HG02852 (cell line): ENCODE measurements at regions not wholly inside any gene's neighbourhood (a gene's known extent, or its start where the extent isn't known, plus 50 kb on each side); places are given as distances from the start of the nearest gene placed in this dataset.

ENCODE experiments used
- ATAC-seq: cut with Tn5 transposase; IDR thresholded peaks from one replicate; pipeline ENCODE4 v1.9.1; 2021; ENCODE audit warnings: mild to moderate bottlenecking, moderate library complexity; ENCODE audit not compliant: unreplicated experiment

DNA sequence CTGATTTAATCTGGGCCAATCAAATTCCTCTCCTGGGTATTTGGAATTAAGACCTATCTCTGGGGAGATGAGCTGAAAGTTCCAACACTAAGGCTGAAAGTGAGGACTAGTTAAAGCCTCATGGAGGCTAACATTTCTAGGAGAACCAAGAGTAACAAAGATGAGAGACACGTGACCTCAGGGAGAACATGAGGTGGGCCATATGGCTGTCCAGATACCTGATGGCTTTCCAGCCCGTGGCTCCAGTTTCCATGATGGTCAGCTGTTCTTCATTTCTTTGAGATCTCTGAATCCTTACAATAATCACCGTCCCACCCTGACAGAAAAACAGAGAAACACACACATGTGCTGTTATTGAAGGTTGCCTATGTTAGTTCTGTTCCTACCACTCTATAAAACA lies 66.1 kb downstream of the LEPR start:
- ATAC-seq = no peak

DNA sequence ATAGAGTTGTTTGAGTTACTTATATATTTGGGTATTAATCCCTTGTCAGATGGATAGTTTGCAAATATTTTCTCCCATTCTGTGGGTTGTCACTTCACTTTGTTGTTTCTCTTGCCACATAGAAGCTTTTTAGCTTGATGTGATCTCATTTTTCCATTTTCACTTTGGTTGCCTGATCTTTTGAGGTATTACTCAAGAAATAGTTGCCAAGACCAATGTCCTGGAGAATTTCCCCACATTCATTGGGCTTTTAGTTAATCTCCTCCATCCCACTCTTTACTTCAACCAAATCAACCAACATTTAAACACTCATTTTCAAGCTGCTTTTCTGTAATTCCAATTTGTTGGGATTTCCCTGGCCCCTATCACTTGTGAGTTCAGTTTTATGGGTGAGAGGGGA lies 69.0 kb downstream of the LEPR start:
- ATAC-seq = no peak

DNA sequence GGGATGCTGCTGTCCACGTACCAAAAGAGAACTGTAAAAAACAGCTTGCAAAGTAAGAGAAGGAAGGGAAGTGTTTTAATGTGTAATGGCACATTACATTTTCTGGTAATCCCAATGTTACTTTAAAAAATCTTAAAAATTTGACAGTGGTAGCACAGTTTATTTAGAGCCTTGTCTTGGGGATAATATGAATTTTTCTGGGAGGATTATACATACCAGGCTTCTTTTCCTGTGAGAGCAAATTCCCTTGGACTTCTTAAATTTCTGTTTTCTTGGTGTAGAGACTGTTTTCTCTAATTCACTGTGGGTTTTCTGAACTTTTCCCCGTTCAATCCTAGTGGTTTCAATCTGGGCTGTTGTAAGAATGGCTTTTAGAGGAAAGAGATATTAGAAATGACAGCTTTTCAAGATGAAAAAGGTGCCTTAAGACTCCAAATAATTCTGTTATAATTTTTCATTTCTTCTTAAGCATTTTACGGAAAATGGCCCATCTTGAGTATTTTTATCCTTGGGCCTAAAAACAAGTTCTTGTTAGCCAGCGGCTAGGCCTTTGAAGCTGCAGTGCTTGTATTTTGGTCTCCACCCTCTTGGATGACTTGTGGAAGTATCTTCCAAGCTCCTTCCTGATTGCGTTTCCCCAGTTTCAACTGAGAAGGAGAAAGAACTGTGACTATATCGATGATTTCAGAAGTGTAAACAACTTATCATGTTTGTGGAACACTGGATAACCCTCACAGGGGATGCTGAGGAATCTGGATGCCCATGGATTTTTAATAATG lies 70.0 kb downstream of the LEPR start:
- ATAC-seq = no peak

DNA sequence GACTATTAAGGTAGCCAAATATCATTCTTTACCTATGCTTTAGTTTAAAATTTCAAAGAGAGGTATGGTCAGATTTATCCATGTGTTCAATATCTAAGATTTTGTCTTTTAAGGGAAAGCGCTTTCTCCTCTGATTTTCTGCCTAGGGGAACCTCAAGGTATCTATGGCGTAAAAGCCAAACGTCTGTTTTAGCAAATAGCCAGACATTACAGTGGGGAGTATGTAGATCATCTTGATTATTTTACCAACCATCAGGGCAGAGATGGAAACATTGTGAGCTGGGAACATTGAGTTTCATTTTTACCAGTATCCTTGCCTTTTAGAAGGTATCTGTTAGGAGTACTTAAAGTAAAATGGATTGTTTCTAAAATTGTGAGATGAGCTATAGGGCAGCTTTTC lies 71.0 kb downstream of the LEPR start:
- ATAC-seq = no peak

DNA sequence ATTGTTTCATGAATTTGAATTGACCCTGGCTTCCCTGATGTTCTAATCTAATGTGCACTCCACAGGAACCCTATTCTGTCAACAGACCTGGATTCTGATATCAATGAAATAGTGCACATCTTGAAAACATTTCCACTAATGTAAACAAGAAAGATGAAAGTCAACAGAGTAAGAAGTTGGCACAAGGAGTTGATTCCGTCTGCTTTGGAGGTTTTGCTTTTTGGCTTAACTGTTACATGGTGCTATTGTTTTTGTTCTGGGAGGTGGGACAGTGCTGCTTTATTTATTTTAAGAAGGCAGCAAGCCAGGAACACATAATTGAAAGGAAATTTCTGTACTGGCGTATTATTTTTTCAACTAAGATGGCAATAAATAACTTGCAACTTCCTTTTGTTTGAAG lies 73.3 kb downstream of the LEPR start:
- ATAC-seq = no peak

DNA sequence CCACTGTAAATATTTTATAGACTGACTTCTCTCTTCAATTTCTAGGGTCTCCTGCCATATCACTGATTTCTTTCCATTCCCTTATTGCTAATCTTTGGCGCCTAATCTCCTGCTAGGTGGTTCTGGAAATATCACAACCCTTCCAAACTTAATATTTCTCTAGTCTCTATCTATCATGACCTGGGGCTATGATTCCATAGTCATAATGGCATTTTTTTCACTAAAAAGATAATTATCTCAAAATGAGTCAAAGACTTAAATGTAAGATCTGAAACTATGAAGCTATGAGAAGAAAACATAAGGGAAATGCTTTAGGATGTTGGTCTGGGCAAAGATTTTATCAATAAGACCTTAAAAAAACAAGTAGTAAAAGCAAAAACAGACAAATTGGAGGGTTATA lies 74.2 kb downstream of the LEPR start:
- ATAC-seq = no peak

DNA sequence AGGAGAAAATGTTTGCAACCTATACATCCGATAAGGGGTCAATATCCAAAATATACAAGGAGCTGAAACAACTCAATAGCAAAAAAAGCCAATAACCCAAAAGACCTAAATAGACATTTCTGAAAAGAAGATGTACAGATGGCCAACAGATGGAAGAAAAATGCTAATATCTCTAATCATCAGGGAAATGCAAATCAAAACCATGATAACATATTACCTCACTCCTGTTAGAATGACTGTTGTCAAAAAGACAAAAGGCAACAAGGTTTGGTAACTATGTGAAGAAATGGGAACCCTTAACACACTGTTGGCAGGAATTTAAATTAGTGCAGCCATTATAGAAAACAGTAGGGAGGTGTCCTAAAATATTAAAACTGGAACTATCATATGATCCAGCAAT lies 74.7 kb downstream of the LEPR start:
- ATAC-seq = no peak

DNA sequence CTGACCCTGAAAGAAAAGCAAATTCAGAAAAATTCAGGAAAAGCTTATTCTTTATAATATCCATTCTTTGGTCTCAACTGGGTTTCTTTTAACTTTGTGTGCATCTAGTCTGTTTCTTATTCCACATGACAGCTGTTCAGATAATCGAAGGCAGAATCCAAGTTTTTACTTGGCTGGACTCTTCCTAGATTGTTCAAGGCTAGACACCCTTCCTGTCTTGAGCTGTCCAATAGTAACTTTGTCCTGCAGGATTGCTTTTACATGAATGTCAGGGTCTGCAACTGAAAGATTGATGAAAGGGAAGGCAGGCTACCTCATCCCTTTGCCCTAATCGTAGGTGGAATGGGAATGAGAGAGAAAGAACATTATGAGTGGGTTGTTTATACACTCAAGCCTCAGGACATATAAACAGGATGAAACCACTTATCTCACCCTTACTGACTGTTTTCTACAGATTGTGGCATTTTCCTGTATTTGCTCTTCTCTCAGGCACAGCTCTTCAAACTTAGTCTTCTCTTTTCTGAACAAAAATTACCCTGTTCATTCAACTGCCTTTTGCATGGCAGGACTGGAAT lies 76.9 kb downstream of the LEPR start:
- no peak for ATAC-seq

DNA sequence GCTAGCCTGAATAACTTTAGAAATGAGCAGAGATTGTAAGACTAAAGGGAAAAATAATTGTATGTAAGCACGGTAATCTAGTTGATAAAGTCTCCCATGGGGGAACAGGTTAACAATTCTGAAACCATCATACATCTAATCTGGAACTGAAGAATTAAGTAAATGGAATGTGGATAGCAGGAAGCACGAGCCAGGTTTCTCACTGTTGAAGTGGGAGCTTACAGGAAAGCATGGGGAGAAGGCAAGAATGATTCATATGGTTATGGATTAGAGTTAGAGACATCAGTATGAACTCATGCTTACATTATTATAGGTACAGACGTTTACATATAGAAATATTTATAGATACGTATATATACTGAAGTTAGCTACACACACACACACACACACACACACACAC lies 83.0 kb downstream of the LEPR start:
- no peak for ATAC-seq

DNA sequence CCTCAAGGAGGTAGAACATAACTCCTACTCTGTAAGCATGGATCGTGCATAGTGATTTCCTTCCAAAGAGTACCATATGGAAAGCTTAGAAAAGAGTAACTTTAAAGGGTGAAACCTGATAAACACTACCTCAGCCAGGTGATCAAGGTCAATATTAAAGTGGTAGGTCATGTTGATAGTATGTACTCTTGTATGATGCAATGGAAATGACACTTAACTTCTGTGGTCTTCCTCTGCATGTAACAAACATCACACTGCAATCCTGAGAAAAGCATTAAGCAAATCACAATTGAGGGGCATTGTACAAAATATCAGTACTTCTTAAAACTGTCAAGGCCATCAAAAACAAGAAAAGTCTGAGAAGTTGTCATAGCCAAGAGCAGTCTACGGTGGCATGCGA lies 83.8 kb downstream of the LEPR start:
- ATAC-seq = no peak

DNA sequence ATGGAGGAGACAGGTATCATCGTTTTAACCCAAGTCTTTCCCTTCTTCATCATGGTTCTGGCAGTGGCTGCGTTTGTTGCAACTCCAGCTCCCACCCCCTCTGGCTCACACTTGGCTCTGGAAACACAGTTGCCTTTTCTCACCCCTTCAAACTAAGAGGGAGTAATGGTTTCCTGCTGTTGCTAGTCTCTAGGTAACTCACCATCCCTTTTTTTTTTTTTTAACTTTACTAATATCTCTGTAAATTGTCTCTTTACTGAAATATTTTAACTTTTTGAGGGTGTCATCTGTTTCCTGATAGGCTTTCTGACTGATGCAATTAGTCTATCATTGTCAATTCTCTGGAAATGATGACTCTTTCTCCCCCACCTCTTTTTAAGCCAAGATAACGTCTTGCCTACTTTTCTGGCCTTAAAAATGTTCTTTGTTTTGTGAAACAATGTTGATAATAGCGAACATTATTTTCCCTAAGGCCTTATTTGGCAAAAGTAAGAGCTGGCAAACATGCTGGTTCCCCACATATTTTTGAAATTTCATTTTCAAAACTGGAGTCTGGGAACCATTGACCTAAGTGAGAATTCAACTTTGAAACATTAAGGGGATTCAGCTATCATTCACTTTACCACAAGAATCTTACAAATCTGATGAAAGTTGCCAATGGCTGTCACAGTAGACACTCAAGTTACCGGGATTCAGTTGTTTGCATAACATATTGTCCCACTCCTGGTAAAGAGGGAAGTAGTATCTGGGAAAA lies 85.3 kb downstream of the LEPR start:
- ATAC-seq = no peak

DNA sequence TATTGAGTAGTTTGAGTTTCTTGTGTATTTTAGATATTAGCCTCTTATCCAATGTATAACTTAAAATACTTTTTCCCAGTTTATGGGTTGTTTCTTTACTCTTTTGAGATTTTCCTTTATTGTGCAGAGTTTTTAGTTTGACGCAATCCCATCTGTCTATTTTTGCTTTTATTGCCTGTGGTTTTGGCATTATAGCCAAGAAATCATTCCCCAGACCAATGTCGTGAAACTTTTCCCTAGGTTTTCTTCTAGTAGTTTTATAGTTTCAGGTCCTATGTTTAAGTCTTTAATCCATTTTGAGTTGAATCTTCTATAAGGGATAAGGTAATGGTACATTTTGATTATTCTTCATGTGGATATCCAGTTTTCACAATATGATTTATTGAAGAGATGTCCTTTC lies 87.6 kb downstream of the LEPR start:
- no peak for ATAC-seq

DNA sequence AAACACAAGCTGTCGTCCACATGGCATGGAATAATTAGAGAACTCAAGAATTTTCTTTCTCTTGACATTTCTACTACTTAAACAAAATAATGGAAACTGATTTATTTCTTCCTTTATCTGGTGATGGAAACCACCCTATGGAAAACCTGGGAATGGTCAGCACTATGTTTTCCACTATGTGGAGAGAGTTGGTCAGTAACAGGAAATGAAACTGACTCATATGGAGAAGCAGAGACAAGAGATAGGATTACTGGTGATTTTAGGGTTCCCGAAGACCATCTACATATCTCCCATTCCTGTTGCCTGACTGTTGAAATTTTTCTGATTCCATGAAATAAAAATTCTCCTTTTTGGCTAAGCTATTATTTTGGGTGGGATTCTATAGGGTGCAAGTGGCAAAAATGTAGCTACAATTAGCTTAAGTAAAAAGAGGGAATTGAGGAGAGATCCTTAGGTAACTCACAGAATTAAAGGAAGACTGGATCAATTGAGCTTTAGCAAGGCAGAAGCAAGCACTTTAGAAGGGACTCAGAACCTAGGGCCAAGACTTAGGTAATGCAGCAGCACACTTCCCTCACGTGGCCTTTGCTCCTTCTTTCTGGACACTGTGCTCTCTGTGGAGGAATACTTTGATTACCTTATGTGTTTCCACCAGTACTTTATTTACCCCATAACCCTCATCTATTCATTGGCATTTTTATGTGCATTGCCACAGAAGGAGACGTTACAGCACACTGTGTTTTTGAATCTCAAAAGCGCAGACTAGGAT lies 89.6 kb downstream of the LEPR start:
- no peak for ATAC-seq

DNA sequence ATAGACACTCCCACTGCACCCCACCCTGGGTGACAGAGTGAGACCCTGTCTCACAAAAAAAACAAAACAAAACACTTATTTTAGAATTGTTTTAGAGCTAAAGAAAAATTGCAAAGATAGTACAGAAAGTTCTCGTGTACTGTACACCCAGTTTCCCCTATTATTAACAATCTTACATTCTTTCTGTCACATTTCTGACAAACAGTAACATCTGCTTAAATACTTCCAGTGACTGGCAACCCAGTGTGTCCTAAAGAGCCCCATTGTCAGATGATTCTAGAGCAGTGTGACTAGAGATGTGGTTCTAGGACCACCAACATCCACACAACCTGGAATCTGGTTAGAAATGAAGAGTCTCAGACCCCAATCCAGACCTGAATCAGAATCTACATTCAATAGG lies 90.5 kb downstream of the LEPR start:
- no peak for ATAC-seq

DNA sequence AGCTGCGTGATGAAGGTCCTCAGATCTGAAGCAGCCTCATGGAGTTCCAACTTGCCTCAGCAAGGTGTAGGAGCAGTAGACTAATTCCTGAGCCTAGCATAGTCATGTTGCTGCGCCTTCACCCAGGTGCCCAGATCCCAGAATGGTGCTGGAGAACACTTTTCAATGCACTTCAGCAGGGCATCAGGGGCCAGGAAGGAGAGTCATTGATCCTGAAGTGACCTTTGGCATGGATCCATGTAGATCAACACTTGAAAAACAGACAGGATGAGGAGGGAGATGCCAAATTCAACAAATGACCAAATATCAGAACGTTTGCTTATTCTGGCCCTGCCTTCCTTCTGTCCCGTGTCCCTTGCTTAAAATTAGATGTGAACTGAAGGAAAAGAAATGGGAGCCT lies 91.9 kb downstream of the LEPR start:
- no peak for ATAC-seq

DNA sequence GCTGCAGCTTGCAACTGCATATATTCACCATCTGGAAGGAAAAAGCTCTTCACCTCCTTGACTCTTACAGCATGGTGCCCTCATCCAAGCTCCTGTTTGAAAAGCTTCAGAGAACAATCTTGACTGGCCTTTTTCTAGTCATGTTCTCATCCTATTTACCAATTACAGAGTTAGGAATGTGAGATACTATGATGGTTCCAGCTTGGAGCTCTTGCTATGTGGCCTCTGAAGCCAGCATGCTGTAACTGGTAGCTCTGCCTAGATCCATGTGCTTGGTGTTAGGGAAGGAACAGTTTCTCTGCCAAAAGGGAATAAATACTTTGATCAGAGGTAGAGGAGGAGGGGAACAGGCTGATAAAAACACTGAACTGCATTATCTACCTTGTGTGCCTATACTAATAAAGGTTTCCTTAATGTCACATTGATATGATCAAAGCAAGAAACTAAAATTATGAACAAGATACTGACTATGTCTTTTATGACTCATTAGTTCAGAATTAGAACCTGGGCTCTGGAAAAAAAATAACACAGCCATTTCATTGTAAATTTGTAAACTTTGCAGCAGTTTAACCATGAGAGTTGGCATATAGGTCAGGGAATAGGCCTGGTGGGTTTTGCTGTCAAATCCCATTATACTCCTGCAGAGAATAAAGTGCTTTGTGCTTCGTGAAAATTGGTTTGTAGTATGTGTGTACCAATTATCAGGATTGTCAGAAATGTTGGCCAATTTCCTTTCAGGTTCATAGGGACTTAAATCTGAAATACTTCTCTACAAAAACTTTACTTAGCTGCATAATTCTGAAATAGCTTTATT lies 92.7 kb downstream of the LEPR start:
- no peak for ATAC-seq

DNA sequence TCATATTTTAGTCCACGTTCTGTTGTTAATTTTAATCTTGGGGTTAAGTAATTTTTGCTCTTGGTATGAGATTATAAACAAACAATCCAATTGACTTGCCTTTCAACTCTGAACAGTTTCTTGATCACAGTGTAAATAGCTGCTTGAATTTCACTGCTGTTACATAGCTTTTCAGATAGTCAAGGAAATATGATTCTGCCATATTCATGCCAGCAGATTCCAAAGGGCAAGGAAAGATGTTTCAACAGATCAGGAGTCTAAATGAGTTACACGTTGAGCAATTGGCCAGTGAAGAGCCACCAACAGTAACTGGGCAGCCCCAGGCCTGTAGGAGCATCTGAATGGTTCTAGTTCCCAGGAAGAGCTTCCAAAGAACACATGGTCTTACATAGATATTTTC lies 93.6 kb downstream of the LEPR start:
- ATAC-seq = no peak

DNA sequence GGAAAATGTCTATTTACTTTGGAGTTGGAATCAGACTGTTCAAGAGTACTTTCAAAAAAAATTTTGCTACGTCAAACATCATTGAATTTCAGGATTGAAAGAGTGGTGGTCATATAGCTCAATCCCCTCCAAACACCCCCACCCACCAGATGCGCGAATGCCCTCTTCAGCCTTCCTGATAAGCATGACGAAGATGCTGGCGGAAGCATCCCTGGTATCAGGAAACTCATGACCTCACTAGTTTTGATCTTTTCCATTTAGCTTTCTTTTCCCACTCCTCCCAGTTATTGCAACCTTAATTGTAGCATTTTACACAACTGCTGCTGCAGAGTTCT lies 104.4 kb downstream of the LEPR start:
- no peak for ATAC-seq

DNA sequence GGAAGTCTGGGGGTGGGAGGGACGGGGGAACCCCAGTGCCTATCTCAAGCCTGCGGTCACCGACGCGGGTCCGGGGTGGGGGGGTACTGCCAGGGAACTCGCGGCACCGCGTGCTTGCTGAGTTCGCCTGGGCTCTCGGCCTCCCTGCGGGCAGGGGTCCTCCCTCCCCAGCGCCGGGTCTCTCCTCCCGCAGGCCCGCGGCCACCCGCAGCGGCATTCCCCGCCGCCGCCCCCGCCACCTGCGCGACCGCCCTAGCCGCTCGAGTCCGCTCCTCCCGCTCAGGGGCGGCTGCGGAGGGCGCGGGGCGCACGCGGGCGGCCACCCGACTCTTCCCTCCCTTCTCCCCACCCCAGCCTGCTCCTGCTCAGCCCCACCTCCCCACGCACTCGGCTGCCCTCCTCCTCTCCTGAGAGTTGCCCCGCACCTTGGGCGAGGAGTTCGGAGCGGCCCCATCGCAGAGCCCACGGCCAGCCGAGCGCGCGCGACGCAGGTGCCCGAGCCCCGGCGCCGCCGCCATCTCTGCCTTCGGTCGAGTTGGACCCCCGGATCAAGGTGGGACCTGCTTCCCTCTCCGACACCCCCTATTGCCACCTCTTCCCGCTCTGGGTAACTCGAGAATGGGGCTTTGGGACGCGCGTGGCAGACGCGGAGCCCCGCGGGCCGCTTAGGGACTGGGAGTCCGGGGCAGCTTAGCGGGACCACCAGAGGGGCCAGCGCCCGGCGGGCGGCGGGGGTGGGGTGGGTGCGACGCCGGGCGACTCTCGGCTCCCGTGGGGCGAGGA lies 105.0 kb downstream of the LEPR start:
- no peak for ATAC-seq

DNA sequence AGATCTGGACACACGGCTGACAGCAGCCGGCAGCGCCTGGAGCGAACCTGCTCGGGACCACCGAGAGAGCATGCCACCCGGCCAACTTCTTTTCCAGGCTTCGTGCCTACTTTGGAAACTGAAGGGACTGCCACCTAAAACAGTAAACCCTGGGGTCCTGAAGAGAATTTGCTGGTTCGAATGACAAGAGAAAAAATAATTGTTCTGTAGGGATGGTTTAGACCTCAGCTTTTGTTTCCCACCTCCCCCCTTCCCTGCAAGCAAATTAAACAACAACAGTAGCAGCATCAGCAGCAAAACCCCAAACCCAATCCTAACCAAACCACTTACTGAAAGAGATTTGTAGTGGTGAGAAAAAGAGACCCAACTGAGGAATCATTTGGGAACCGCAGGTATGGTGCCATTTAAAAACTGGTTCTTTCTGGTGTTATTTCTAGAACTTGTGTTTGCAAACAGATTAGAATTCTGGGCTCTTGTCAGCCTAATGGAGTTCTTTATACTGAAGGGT lies 105.6 kb downstream of the LEPR start:
- no peak for ATAC-seq
